HCT116 (cell line): ENCODE measurements at regions not wholly inside any gene's neighbourhood (a gene's known extent, or its start where the extent isn't known, plus 50 kb on each side); places are given as distances from the start of the nearest gene placed in this dataset.

ENCODE experiments used
- CEBPB ChIP-seq: IDR thresholded peaks from 2 replicates; pipeline ENCODE4 v1.6.1; 2012; ENCODE audit warnings: low read depth
- CTCF ChIP-seq, 3 experiments: fragments of 200-600 bp in 1 of 3; sonication (generic) in 1 of 3; IDR thresholded peaks in 2 of 3; conservative IDR thresholded peaks in 1 of 3; 2 replicates each; pipeline ENCODE4 v1.5.1; 2012 to 2017; ENCODE audit warnings: low read depth in 2 of 3, low read length in 2 of 3, antibody characterized with exemption in 1 of 3, borderline replicate concordance in 1 of 3, control low read depth in 1 of 3, mild to moderate bottlenecking in 1 of 3, mixed read lengths in 1 of 3, mixed run types in 1 of 3, moderate library complexity in 1 of 3; ENCODE audit not compliant: insufficient read depth in 1 of 3
- EZH2 ChIP-seq: fragments of 200-600 bp; sonication (generic); IDR thresholded peaks from 2 replicates; pipeline ENCODE4 v1.6.1; 2017; ENCODE audit warnings: antibody characterized with exemption, mixed run types
- JUND ChIP-seq: IDR thresholded peaks from 2 replicates; pipeline ENCODE4 v1.6.1; 2012
- ZNF274 ChIP-seq: fragments of 200-500 bp; sonication (Bioruptor generic); IDR thresholded peaks from 2 replicates; pipeline ENCODE4 v1.6.1; 2014; ENCODE audit warnings: mild to moderate bottlenecking, low read depth, low read length, inconsistent platforms

- no peak for TF ChIP-seq CTCF (IDR thresholded peaks at IDR 0.05 in 2 of 3, conservative IDR thresholded peaks at IDR 0.05 in 1 of 3; ENCODE audit: borderline replicate concordance in 1 of 3, insufficient read depth in 1 of 3, low read depth in 2 of 3, low read length in 2 of 3)
- no peak for TF ChIP-seq CEBPB
- no peak for TF ChIP-seq ZNF274
- no peak for TF ChIP-seq JUND
- TF ChIP-seq EZH2: no peak
Observed at GRCh38 chr3:86618706-86619105, 372.2 kb downstream of the VGLL3 start.
